SK-MEL-5 (cell line): ENCODE measurements at regions not wholly inside any gene's neighbourhood (a gene's known extent, or its start where the extent isn't known, plus 50 kb on each side); places are given as distances from the start of the nearest gene placed in this dataset.

ENCODE experiments used
- DNase-seq: peaks from one replicate; pipeline ENCODE4 v3.0.0-alpha.2; 2016; ENCODE audit warnings: low read depth, low spot score
- in situ Hi-C: cut with HindIII; loops from 2 replicates; pipeline ENCODE4 v1.10.0; 2016; ENCODE audit warnings: low sequenced_read_pairs, high pct_unique_total_duplicates, low pct_unique_long_range_greater_than_20kb
- small RNA-seq, 2 experiments: library from RNA; depleted of rRNA; stranded (forward); fragments of <200 nt; gene quantifications; one replicate each; pipeline ENCODE3, GENCODE V24; 2014

- in situ Hi-C loops = no loop called here
These were observed 54.5 kb upstream of the GLI2 start for GRCh38 chr2:120681181-120681580.

GRCh38 chr2:120681696-120682288 lies 53.9 kb upstream of the GLI2 start:
- no peak for DNase-seq
- in situ Hi-C loops = no loop called here

More at GRCh38 chr2:120681181-120681580, 54.5 kb upstream of the GLI2 start:
- no peak for DNase-seq

GRCh38 chr2:120682654-120683053 lies 53.0 kb upstream of the GLI2 start:
- no peak for DNase-seq
- in situ Hi-C loops = no loop called here

GRCh38 chr2:120683081-120683480 lies 52.6 kb upstream of the GLI2 start:
- in situ Hi-C loops = no loop called here
- no peak for DNase-seq

- no peak for DNase-seq
- in situ Hi-C loops = no loop called here
These were observed 52.0 kb upstream of the GLI2 start for GRCh38 chr2:120683701-120684100.

- no peak for DNase-seq
- in situ Hi-C loops = no loop called here
These were observed 51.2 kb upstream of the GLI2 start for GRCh38 chr2:120684289-120685065.

GRCh38 chr2:120685066-120685973 lies 50.3 kb upstream of the GLI2 start:
- DNase-seq = no peak
- in situ Hi-C loops = no loop called here

Small RNAs in the stretch of these regions (small RNA-seq; reads per million reads assigned to genes)
- gene RF00019 = 0 reads per million in 2 experiments
